ENCODE measurements at regions not wholly inside any gene's neighbourhood (a gene's known extent, or its start where the extent isn't known, plus 50 kb on each side); places are given as distances from the start of the nearest gene placed in this dataset.

- ATAC-seq (no peak), DNase-seq (no peak)
- H3K9me3 ChIP-seq, result no peaks in the 10 kb centered on the region
- 61 to 73% methylated on average over 9 of the region's 9 CpGs for WGBS, 2 donors
- H3K4me1 ChIP-seq, result no peaks in the 10 kb centered on the region
- no peaks in the 10 kb centered on the region for H3K36me3 ChIP-seq (replicated peaks in 1 of 2; ENCODE audit: insufficient read depth in 1 of 2, low read depth in 2 of 2)
- intact Hi-C loops (cut with DNase I), result no loop called here
- H3K4me3 ChIP-seq, result no peak overlapping the region
- no peaks in the 10 kb centered on the region for H3K27me3 ChIP-seq
- H3K27ac ChIP-seq, result no peak overlapping the region
- TF ChIP-seq CTCF (IDR thresholded peaks at IDR 0.05) (no peak), POLR2A (IDR thresholded peaks at IDR 0.05) (no peak)
Observed at GRCh38 chr6:167517254-167517916, 192.5 kb downstream of the TTLL2 start.

GRCh38 chr6:167523426-167523825, 198.5 kb downstream of the TTLL2 start:
- Histone ChIP-seq H3K27ac (no peak overlapping the region), H3K36me3 (replicated peaks in 1 of 2; ENCODE audit: insufficient read depth in 1 of 2, low read depth in 2 of 2) (no peaks in the 10 kb centered on the region), H3K4me1 (no peaks in the 10 kb centered on the region), H3K9me3 (no peaks in the 10 kb centered on the region), H3K27me3 (no peaks in the 10 kb centered on the region), H3K4me3 (no peak overlapping the region)
- intact Hi-C loops (cut with DNase I), result no loop called here
- ATAC-seq, result no peak
- no peak for DNase-seq
- TF ChIP-seq CTCF (IDR thresholded peaks at IDR 0.05) (no peak), POLR2A (IDR thresholded peaks at IDR 0.05) (no peak)
- 90 to 93% methylated on average over 11 to 13 of the region's 13 CpGs for WGBS, 2 donors

- no peaks in the 10 kb centered on the region for H3K36me3 ChIP-seq (replicated peaks in 1 of 2; ENCODE audit: insufficient read depth in 1 of 2, low read depth in 2 of 2)
- 78 to 80% methylated on average over 16 to 21 of the region's 22 CpGs for WGBS, 2 donors
- no peak overlapping the region for H3K4me3 ChIP-seq
- no peaks in the 10 kb centered on the region for H3K9me3 ChIP-seq
- ATAC-seq, result no peak
- no peaks in the 10 kb centered on the region for H3K4me1 ChIP-seq
- intact Hi-C loops (cut with DNase I), result no loop called here
- TF ChIP-seq CTCF (IDR thresholded peaks at IDR 0.05) (no peak), POLR2A (IDR thresholded peaks at IDR 0.05) (no peak)
- H3K27ac ChIP-seq, result no peak overlapping the region
- H3K27me3 ChIP-seq, result no peaks in the 10 kb centered on the region
- no peak for DNase-seq
Observed at GRCh38 chr6:167524261-167525111, 199.6 kb downstream of the TTLL2 start.

- Histone ChIP-seq H3K27me3 (no peaks in the 10 kb centered on the region), H3K4me1 (no peaks in the 10 kb centered on the region), H3K4me3 (no peak overlapping the region), H3K9me3 (no peaks in the 10 kb centered on the region), H3K27ac (no peak overlapping the region), H3K36me3 (replicated peaks in 1 of 2; ENCODE audit: insufficient read depth in 1 of 2, low read depth in 2 of 2) (no peaks in the 10 kb centered on the region)
- 97% methylated on average over 6 of the region's 6 CpGs for WGBS, 2 donors
- no peak for TF ChIP-seq POLR2A (IDR thresholded peaks at IDR 0.05)
- no peak for TF ChIP-seq CTCF (IDR thresholded peaks at IDR 0.05)
- no peak for DNase-seq
- no peak for ATAC-seq
- intact Hi-C loops (cut with DNase I), result no loop called here
Observed at GRCh38 chr6:167525774-167526173, 200.9 kb downstream of the TTLL2 start.
